ENCODE measurements at regions not wholly inside any gene's neighbourhood (a gene's known extent, or its start where the extent isn't known, plus 50 kb on each side); places are given as distances from the start of the nearest gene placed in this dataset.

- no peaks in the 10 kb centered on the region for H3K36me3 Mint-ChIP-seq
- no peak overlapping the region for H3K4me3 Mint-ChIP-seq
- no peaks in the 10 kb centered on the region for H3K27me3 Mint-ChIP-seq (ENCODE audit: low read depth)
- TF ChIP-seq, protein P1, sequence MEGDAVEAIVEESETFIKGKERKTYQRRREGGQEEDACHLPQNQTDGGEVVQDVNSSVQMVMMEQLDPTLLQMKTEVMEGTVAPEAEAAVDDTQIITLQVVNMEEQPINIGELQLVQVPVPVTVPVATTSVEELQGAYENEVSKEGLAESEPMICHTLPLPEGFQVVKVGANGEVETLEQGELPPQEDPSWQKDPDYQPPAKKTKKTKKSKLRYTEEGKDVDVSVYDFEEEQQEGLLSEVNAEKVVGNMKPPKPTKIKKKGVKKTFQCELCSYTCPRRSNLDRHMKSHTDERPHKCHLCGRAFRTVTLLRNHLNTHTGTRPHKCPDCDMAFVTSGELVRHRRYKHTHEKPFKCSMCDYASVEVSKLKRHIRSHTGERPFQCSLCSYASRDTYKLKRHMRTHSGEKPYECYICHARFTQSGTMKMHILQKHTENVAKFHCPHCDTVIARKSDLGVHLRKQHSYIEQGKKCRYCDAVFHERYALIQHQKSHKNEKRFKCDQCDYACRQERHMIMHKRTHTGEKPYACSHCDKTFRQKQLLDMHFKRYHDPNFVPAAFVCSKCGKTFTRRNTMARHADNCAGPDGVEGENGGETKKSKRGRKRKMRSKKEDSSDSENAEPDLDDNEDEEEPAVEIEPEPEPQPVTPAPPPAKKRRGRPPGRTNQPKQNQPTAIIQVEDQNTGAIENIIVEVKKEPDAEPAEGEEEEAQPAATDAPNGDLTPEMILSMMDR (IDR thresholded peaks at IDR 0.05; ENCODE audit: unreplicated experiment), result no peak
- H3K9me3 Mint-ChIP-seq, result peaks cover 3% of the 10 kb centered on the region
- H3K4me1 Mint-ChIP-seq, result peaks cover 5% of the 10 kb centered on the region
- no peak overlapping the region for H3K27ac Mint-ChIP-seq
- DNase-seq (ENCODE audit: low spot score in 2 of 2, unreplicated experiment in 2 of 2), result no peak
Observed at GRCh38 chr12:97216848-97217247, 245.8 kb upstream of the RMST start.

- no peak for DNase-seq (ENCODE audit: low spot score in 2 of 2, unreplicated experiment in 2 of 2)
- H3K9me3 Mint-ChIP-seq, result no peaks in the 10 kb centered on the region
- H3K4me3 Mint-ChIP-seq, result no peak overlapping the region
- peaks cover 3% of the 10 kb centered on the region for H3K36me3 Mint-ChIP-seq
- peaks cover 5% of the 10 kb centered on the region for H3K4me1 Mint-ChIP-seq
- TF ChIP-seq, protein P1 (IDR thresholded peaks at IDR 0.05; ENCODE audit: unreplicated experiment), result no peak
- H3K27ac Mint-ChIP-seq, result no peak overlapping the region
- H3K27me3 Mint-ChIP-seq (ENCODE audit: low read depth), result peaks cover 2% of the 10 kb centered on the region
Observed at GRCh38 chr12:97222391-97222790, 240.2 kb upstream of the RMST start.

DNA sequence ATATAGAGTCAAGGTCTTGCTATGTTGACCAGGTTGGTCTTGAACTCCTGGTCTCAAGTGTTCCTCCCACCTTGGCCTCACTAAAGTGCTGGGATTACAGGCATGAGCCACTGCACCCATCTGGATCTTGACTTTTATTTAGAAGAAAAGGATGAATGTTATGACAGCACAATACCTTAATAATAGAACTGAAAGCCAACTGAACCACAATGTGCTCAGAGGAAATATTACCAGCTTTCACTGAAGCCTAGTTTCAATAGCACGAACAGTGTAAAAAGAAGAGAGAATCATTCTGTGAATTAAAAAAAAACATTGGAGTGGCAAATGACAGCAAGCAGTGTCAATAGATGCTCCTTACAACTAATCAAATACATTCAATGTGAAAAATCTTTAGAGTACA, 239.2 kb upstream of the RMST start:
- no peak for DNase-seq (ENCODE audit: low spot score in 2 of 2, unreplicated experiment in 2 of 2)
- Mint-ChIP-seq H3K4me3 (no peak overlapping the region), H3K9me3 (peaks cover under 1% of the 10 kb centered on the region), H3K4me1 (no peaks in the 10 kb centered on the region), H3K36me3 (peaks cover 3% of the 10 kb centered on the region), H3K27me3 (ENCODE audit: low read depth) (peaks cover 2% of the 10 kb centered on the region), H3K27ac (no peak overlapping the region)
- TF ChIP-seq, protein P1 (IDR thresholded peaks at IDR 0.05; ENCODE audit: unreplicated experiment), result no peak

- peaks cover 12% of the 10 kb centered on the region for H3K9me3 Mint-ChIP-seq
- TF ChIP-seq, protein P1 (IDR thresholded peaks at IDR 0.05; ENCODE audit: unreplicated experiment), result no peak
- no peak for DNase-seq (ENCODE audit: low spot score in 2 of 2, unreplicated experiment in 2 of 2)
- H3K27ac Mint-ChIP-seq, result no peak overlapping the region
- no peaks in the 10 kb centered on the region for H3K4me1 Mint-ChIP-seq
- peaks cover 3% of the 10 kb centered on the region for H3K36me3 Mint-ChIP-seq
- no peak overlapping the region for H3K4me3 Mint-ChIP-seq
- no peaks in the 10 kb centered on the region for H3K27me3 Mint-ChIP-seq (ENCODE audit: low read depth)
Observed at GRCh38 chr12:97229004-97229403, 233.6 kb upstream of the RMST start.

GRCh38 chr12:97235102-97235501, 227.5 kb upstream of the RMST start:
- no peaks in the 10 kb centered on the region for H3K27me3 Mint-ChIP-seq (ENCODE audit: low read depth)
- DNase-seq (ENCODE audit: low spot score in 2 of 2, unreplicated experiment in 2 of 2), result no peak
- H3K27ac Mint-ChIP-seq, result no peak overlapping the region
- TF ChIP-seq, protein P1 (IDR thresholded peaks at IDR 0.05; ENCODE audit: unreplicated experiment), result no peak
- H3K4me3 Mint-ChIP-seq, result no peak overlapping the region
- no peaks in the 10 kb centered on the region for H3K4me1 Mint-ChIP-seq
- H3K36me3 Mint-ChIP-seq, result no peaks in the 10 kb centered on the region
- no peaks in the 10 kb centered on the region for H3K9me3 Mint-ChIP-seq

- H3K9me3 Mint-ChIP-seq, result peaks cover 4% of the 10 kb centered on the region
- H3K4me3 Mint-ChIP-seq, result no peak overlapping the region
- no peak for DNase-seq (ENCODE audit: low spot score in 2 of 2, unreplicated experiment in 2 of 2)
- H3K27ac Mint-ChIP-seq, result no peak overlapping the region
- H3K27me3 Mint-ChIP-seq (ENCODE audit: low read depth), result no peaks in the 10 kb centered on the region
- peaks cover 8% of the 10 kb centered on the region for H3K4me1 Mint-ChIP-seq
- TF ChIP-seq, protein P1 (IDR thresholded peaks at IDR 0.05; ENCODE audit: unreplicated experiment), result no peak
- H3K36me3 Mint-ChIP-seq, result no peaks in the 10 kb centered on the region
Observed at GRCh38 chr12:97246368-97246767, 216.2 kb upstream of the RMST start.

Data from mesothelial cell of epicardium (in vitro differentiated cells).